ENCODE measurements at regions not wholly inside any gene's neighbourhood (a gene's known extent, or its start where the extent isn't known, plus 50 kb on each side); places are given as distances from the start of the nearest gene placed in this dataset.

DNA sequence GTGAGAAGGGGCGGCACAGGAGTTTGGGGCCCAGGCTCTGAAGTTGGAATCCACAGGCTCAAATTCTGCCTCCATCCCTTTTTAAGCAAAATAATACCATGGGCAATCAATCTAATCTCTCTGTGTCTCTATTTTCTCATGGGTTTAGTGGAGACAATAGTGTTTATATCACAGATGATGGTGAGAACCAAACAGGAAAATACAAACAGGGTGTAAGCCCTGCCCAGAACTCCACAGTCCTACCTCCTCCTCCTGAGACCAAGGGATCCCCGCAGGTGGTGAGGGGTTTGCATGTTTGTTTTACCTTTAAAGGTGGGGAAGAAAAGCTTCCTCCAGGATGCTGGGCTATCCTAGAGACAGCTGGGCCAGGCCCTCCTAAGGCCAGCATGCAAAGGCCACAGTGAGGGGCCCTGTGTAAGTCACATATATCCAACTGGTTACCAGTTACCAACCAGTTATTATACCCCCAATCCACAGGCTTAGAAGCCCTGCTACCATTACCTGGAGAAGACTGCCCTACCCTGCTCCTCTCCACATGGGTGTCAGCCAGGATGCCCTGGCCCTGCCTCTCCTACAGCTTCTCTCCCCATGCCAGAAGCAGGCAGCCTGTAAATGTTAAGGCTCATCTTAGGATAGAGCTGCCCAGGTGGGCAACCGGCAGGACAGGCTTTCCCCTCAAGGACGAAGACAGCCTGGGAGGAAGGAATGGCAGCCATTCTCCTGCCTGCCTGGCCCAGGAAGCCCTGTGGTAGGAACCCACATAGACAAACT, 658.4 kb downstream of the UQCRFS1 start:
- TF ChIP-seq, protein P1, sequence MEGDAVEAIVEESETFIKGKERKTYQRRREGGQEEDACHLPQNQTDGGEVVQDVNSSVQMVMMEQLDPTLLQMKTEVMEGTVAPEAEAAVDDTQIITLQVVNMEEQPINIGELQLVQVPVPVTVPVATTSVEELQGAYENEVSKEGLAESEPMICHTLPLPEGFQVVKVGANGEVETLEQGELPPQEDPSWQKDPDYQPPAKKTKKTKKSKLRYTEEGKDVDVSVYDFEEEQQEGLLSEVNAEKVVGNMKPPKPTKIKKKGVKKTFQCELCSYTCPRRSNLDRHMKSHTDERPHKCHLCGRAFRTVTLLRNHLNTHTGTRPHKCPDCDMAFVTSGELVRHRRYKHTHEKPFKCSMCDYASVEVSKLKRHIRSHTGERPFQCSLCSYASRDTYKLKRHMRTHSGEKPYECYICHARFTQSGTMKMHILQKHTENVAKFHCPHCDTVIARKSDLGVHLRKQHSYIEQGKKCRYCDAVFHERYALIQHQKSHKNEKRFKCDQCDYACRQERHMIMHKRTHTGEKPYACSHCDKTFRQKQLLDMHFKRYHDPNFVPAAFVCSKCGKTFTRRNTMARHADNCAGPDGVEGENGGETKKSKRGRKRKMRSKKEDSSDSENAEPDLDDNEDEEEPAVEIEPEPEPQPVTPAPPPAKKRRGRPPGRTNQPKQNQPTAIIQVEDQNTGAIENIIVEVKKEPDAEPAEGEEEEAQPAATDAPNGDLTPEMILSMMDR (IDR thresholded peaks at IDR 0.05): no peak
- no peak for TF ChIP-seq POLR2A (IDR thresholded peaks at IDR 0.05)
